ENCODE measurements at regions not wholly inside any gene's neighbourhood (a gene's known extent, or its start where the extent isn't known, plus 50 kb on each side); places are given as distances from the start of the nearest gene placed in this dataset.
A peak's percentile ranks its signal among the peaks of the same experiment; 100 is the strongest.

GRCh38 chr17:77737442-77738265, 220.8 kb upstream of the TNRC6C start:
- no peak for DNase-seq

GRCh38 chr17:77738751-77739531, 219.6 kb upstream of the TNRC6C start:
- DNase-seq: no peak

GRCh38 chr17:77740481-77740880, 218.0 kb upstream of the TNRC6C start:
- no peak for DNase-seq

GRCh38 chr17:77741109-77741508, 217.4 kb upstream of the TNRC6C start:
- no peak for DNase-seq

GRCh38 chr17:77742579-77742978, 215.9 kb upstream of the TNRC6C start:
- DNase-seq: no peak

GRCh38 chr17:77744066-77744988, 214.2 kb upstream of the TNRC6C start:
- DNase-seq: no peak

GRCh38 chr17:77745702-77746101, 212.8 kb upstream of the TNRC6C start:
- DNase-seq: no peak

GRCh38 chr17:77746393-77746792, 212.1 kb upstream of the TNRC6C start:
- no peak for DNase-seq

GRCh38 chr17:77746896-77747554, 211.5 kb upstream of the TNRC6C start:
- DNase-seq: peak; percentile 62

- DNase-seq: no peak
Measured at GRCh38 chr17:77748436-77748835, 210.1 kb upstream of the TNRC6C start.

- no peak for DNase-seq
Measured at GRCh38 chr17:77749321-77749751, 209.2 kb upstream of the TNRC6C start.

GRCh38 chr17:77749989-77750388, 208.5 kb upstream of the TNRC6C start:
- no peak for DNase-seq

GRCh38 chr17:77750427-77751043, 208.0 kb upstream of the TNRC6C start:
- DNase-seq: no peak

GRCh38 chr17:77753246-77753645, 205.3 kb upstream of the TNRC6C start:
- DNase-seq: no peak

- DNase-seq: no peak
Measured at GRCh38 chr17:77753691-77754245, 204.7 kb upstream of the TNRC6C start.

- DNase-seq: no peak
Measured at GRCh38 chr17:77754956-77755355, 203.5 kb upstream of the TNRC6C start.

GRCh38 chr17:77755410-77755963, 203.0 kb upstream of the TNRC6C start:
- no peak for DNase-seq

- DNase-seq: no peak
Measured at GRCh38 chr17:77756028-77756427, 202.5 kb upstream of the TNRC6C start.

GRCh38 chr17:77756846-77757560, 201.5 kb upstream of the TNRC6C start:
- no peak for DNase-seq

GRCh38 chr17:77757561-77757898, 201.0 kb upstream of the TNRC6C start:
- no peak for DNase-seq

GRCh38 chr17:77763023-77763422, 195.5 kb upstream of the TNRC6C start:
- DNase-seq: no peak
